C4-2B (cell line): ENCODE measurements at regions not wholly inside any gene's neighbourhood (a gene's known extent, or its start where the extent isn't known, plus 50 kb on each side); places are given as distances from the start of the nearest gene placed in this dataset.

Experiments used
- ZFX ChIP-seq: fragments of 450-650 bp; IDR thresholded peaks from 2 replicates; pipeline ENCODE4 v1.6.1; 2017
- TF ChIP-seq, protein P1 (sequence below): fragments of 450-650 bp; conservative IDR thresholded peaks from 2 replicates; pipeline ENCODE4 v1.5.1; 2017; ENCODE audit warnings: mild to moderate bottlenecking

DNA sequence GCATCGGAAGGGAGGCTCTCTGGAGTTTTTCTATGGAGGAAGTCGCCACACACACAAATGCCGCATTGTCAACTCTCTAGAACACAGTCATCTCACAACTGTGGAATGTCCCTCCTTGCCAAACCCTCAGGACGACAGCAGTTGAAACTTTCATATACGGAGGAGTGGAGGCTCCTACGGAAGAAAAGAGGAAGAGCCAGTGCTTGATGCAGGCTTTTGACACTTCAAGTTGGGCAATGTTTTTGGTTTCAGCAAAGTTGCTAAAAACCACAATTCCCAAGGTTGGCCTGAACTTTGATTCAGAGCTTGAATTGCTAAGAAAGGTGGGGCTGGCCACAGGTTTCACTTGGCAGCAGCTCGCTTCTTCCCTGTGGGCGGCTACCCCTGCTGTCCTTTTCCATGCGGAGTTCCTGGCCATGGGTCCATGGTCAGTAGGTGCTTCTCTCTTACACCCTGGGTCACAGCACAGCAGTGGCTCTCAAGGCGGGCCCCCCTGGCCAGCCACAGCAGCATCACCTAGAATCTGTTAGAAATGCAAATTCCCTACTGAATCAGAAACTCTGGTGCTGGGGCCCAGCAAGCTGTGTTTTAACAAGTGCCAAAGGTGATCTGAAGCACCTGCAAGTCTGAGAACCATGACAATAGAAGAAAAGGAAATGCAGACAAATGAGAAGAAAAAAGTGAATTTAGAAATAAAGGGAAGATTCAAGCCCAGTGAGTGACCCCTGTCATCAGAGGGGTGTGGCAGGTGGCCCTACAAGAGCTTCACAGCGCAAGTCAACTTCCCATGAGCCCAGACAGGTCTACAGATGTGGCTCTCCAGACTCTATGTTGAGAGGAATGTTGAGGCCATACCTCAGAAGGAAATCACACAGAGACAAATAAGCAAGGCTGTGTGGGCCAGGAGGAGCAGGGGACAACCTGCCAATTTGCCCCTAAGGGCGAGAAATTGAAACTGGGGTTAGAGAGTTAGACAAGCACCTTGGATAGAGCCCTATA, 856.4 kb downstream of the RNF144A start:
- TF ChIP-seq, protein P1, sequence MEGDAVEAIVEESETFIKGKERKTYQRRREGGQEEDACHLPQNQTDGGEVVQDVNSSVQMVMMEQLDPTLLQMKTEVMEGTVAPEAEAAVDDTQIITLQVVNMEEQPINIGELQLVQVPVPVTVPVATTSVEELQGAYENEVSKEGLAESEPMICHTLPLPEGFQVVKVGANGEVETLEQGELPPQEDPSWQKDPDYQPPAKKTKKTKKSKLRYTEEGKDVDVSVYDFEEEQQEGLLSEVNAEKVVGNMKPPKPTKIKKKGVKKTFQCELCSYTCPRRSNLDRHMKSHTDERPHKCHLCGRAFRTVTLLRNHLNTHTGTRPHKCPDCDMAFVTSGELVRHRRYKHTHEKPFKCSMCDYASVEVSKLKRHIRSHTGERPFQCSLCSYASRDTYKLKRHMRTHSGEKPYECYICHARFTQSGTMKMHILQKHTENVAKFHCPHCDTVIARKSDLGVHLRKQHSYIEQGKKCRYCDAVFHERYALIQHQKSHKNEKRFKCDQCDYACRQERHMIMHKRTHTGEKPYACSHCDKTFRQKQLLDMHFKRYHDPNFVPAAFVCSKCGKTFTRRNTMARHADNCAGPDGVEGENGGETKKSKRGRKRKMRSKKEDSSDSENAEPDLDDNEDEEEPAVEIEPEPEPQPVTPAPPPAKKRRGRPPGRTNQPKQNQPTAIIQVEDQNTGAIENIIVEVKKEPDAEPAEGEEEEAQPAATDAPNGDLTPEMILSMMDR: no peak
- TF ChIP-seq ZFX: no peak
